Cardiac muscle cell (in vitro differentiated cells and primary cell): ENCODE measurements at regions not wholly inside any gene's neighbourhood (a gene's known extent, or its start where the extent isn't known, plus 50 kb on each side); places are given as distances from the start of the nearest gene placed in this dataset.

Experiments used
- DNase-seq, 2 donors: peaks; one replicate each; pipeline versions ENCODE4 v3.0.0 to v3.0.0-alpha.2; 2010 to 2017; ENCODE audit warnings: low read depth in 1 of 2, low spot score in 1 of 2
- H3K27ac ChIP-seq: fragments of 200-600 bp; sonication (generic); 2 replicates; pipeline ENCODE4 v1.5.1; 2016
- H3K27me3 ChIP-seq: fragments of 200-600 bp; sonication (generic); 2 replicates; pipeline ENCODE4 v1.6.0; 2016; ENCODE audit warnings: control low read depth
- H3K36me3 ChIP-seq: fragments of 200-600 bp; sonication (generic); 2 replicates; pipeline ENCODE4 v1.5.1; 2016; ENCODE audit warnings: control low read depth
- H3K4me1 ChIP-seq: fragments of 200-600 bp; sonication (generic); 2 replicates; pipeline ENCODE4 v1.8.1; 2017; ENCODE audit warnings: low read depth, mild to moderate bottlenecking, mixed run types
- H3K4me3 ChIP-seq: fragments of 200-600 bp; sonication (generic); 2 replicates; pipeline ENCODE4 v1.5.1; 2016; ENCODE audit warnings: mild to moderate bottlenecking
- H3K9me3 ChIP-seq: fragments of 200-600 bp; sonication (generic); 2 replicates; pipeline ENCODE4 v1.5.1; 2017; ENCODE audit warnings: low read depth, mild to moderate bottlenecking, control low read depth
- TF ChIP-seq, protein P1 (sequence below): IDR thresholded peaks from 2 replicates; pipeline ENCODE4 v1.5.1; 2012; ENCODE audit warnings: low read depth, mild to moderate bottlenecking, low read length

GRCh38 chr7:124552217-124552616 lies 213.4 kb downstream of the GPR37 start:
- Histone ChIP-seq H3K27ac (no peak overlapping the region), H3K4me1 (no peaks in the 10 kb centered on the region), H3K9me3 (no peaks in the 10 kb centered on the region), H3K4me3 (no peak overlapping the region), H3K36me3 (no peaks in the 10 kb centered on the region), H3K27me3 (no peaks in the 10 kb centered on the region)
- TF ChIP-seq, protein P1, sequence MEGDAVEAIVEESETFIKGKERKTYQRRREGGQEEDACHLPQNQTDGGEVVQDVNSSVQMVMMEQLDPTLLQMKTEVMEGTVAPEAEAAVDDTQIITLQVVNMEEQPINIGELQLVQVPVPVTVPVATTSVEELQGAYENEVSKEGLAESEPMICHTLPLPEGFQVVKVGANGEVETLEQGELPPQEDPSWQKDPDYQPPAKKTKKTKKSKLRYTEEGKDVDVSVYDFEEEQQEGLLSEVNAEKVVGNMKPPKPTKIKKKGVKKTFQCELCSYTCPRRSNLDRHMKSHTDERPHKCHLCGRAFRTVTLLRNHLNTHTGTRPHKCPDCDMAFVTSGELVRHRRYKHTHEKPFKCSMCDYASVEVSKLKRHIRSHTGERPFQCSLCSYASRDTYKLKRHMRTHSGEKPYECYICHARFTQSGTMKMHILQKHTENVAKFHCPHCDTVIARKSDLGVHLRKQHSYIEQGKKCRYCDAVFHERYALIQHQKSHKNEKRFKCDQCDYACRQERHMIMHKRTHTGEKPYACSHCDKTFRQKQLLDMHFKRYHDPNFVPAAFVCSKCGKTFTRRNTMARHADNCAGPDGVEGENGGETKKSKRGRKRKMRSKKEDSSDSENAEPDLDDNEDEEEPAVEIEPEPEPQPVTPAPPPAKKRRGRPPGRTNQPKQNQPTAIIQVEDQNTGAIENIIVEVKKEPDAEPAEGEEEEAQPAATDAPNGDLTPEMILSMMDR = no peak
- DNase-seq = no peak

- H3K4me1 ChIP-seq = no peaks in the 10 kb centered on the region
- TF ChIP-seq, protein P1 = no peak
- H3K36me3 ChIP-seq = no peaks in the 10 kb centered on the region
- H3K9me3 ChIP-seq = no peaks in the 10 kb centered on the region
- H3K27me3 ChIP-seq = no peaks in the 10 kb centered on the region
- no peak for DNase-seq
- H3K4me3 ChIP-seq = no peak overlapping the region
- H3K27ac ChIP-seq = no peak overlapping the region
These were observed 215.6 kb downstream of the GPR37 start for GRCh38 chr7:124550036-124550435.

DNA sequence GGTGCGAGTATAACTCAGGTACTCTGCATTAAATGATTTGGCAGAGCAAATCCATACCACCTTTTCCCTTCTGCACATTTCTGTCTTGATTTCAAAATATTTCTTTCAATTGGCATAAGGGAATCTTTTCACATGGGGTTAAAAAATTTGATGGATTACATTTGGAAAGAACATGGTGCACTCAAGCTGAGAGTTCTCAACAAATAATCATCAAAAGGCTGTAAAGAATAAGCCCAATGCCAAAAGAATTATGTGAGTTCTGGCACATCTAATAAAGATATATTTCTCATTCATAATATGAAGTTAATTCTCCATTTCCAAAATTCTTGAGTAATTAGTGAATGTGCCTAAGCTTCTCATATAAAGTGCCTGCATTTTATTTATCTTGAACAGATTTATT lies 223.1 kb downstream of the GPR37 start:
- no peak overlapping the region for H3K27ac ChIP-seq
- no peaks in the 10 kb centered on the region for H3K27me3 ChIP-seq
- no peaks in the 10 kb centered on the region for H3K36me3 ChIP-seq
- H3K4me3 ChIP-seq = no peak overlapping the region
- TF ChIP-seq, protein P1 = no peak
- H3K4me1 ChIP-seq = no peaks in the 10 kb centered on the region
- no peaks in the 10 kb centered on the region for H3K9me3 ChIP-seq
- DNase-seq = no peak

DNA sequence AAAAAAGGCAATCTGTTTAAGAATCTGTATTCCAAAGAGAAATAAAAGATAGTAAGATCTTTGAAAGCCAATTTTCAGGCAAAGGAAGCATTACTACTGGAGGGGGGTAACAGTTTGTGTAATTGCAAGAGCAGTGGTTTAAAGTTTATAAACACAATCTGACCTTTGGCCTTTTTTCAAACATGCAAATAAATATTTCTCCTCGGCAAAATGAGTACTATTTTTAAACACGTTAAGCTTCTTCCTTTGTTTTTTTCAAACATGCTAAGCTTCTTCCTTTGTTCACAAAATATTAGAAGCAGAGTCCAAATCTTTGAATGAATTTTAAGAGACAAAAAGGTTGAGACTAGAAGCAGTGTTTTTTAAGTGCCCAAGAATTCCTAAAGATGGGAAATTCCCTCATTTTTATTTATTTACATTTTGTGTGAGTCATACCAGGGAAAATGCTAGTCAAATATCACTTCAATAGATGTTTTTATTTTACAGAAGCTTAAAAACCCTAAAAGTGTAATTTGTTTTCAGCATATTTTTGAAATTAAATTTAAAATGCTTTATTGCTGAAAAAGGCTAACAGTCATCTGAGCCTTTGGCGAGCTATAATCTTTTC lies 229.3 kb downstream of the GPR37 start:
- no peaks in the 10 kb centered on the region for H3K4me1 ChIP-seq
- TF ChIP-seq, protein P1 = no peak
- no peaks in the 10 kb centered on the region for H3K27me3 ChIP-seq
- H3K9me3 ChIP-seq = no peaks in the 10 kb centered on the region
- no peak overlapping the region for H3K4me3 ChIP-seq
- H3K36me3 ChIP-seq = no peaks in the 10 kb centered on the region
- no peak for DNase-seq
- no peak overlapping the region for H3K27ac ChIP-seq

GRCh38 chr7:124532166-124532565 lies 233.4 kb downstream of the GPR37 start:
- Histone ChIP-seq H3K27me3 (no peaks in the 10 kb centered on the region), H3K36me3 (no peaks in the 10 kb centered on the region), H3K4me3 (no peak overlapping the region), H3K27ac (no peak overlapping the region), H3K9me3 (no peaks in the 10 kb centered on the region), H3K4me1 (no peaks in the 10 kb centered on the region)
- TF ChIP-seq, protein P1 = no peak
- DNase-seq = no peak

DNA sequence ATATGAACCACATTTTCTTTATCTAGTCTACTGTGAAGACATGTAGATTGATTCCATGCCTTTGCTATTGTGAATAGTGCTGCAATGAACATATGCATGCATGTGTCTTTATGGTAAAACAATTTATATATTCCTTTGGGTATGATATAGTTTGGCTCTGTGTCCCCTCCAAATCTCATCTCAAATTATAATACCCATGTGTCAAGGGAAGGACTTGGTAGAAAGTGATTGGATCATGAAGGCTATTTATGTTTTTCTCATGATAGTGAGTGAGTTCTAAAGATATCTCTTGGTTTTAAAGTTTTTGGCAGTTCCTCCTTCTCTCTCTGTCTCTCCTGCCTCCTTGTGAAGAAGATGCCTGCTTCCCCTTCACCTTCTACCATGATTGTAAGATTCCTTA lies 248.7 kb downstream of the GPR37 start:
- Histone ChIP-seq H3K36me3 (no peaks in the 10 kb centered on the region), H3K9me3 (peaks cover 3% of the 10 kb centered on the region), H3K4me1 (no peaks in the 10 kb centered on the region), H3K27ac (no peak overlapping the region), H3K4me3 (no peak overlapping the region), H3K27me3 (no peaks in the 10 kb centered on the region)
- no peak for DNase-seq
- TF ChIP-seq, protein P1 = no peak
